ENCODE measurements at regions not wholly inside any gene's neighbourhood (a gene's known extent, or its start where the extent isn't known, plus 50 kb on each side); places are given as distances from the start of the nearest gene placed in this dataset.

- no peaks in the 10 kb centered on the region for H3K9me3 ChIP-seq (ENCODE audit: low read length)
- H3K9ac ChIP-seq (ENCODE audit: low read length): no peak overlapping the region
- no peak overlapping the region for H3K27ac ChIP-seq (ENCODE audit: low read depth, low read length)
- no peaks in the 10 kb centered on the region for H3K36me3 ChIP-seq (ENCODE audit: insufficient read depth, low read length)
- H3K4me3 ChIP-seq (ENCODE audit: low read depth in 1 of 2, low read length in 2 of 2): no peak overlapping the region
- H3K4me1 ChIP-seq (ENCODE audit: insufficient read depth, low read length): peaks cover 20% of the 10 kb centered on the region
- no peaks in the 10 kb centered on the region for H3K27me3 ChIP-seq (ENCODE audit: control insufficient read depth in 1 of 2, insufficient read depth in 2 of 2, low read length in 2 of 2)
Measured at GRCh38 chr10:44312401-44312800, 72.5 kb downstream of the CXCL12 start.

GRCh38 chr10:44311563-44312051 lies 73.3 kb downstream of the CXCL12 start:
- H3K27me3 ChIP-seq (ENCODE audit: control insufficient read depth in 1 of 2, insufficient read depth in 2 of 2, low read length in 2 of 2): no peaks in the 10 kb centered on the region
- H3K4me3 ChIP-seq (ENCODE audit: low read depth in 1 of 2, low read length in 2 of 2): peak overlapping the region in 1 of 2 donors; percentile 36
- peaks cover 20% of the 10 kb centered on the region for H3K4me1 ChIP-seq (ENCODE audit: insufficient read depth, low read length)
- H3K9me3 ChIP-seq (ENCODE audit: low read length): no peaks in the 10 kb centered on the region
- H3K9ac ChIP-seq (ENCODE audit: low read length): no peak overlapping the region
- no peaks in the 10 kb centered on the region for H3K36me3 ChIP-seq (ENCODE audit: insufficient read depth, low read length)
- H3K27ac ChIP-seq (ENCODE audit: low read depth, low read length): no peak overlapping the region

GRCh38 chr10:44310762-44311562 lies 73.9 kb downstream of the CXCL12 start:
- Histone ChIP-seq H3K9me3 (ENCODE audit: low read length) (no peaks in the 10 kb centered on the region), H3K4me1 (ENCODE audit: insufficient read depth, low read length) (peaks cover 20% of the 10 kb centered on the region), H3K36me3 (ENCODE audit: insufficient read depth, low read length) (no peaks in the 10 kb centered on the region), H3K4me3 (ENCODE audit: low read depth in 1 of 2, low read length in 2 of 2) (peak overlapping the region; percentile 15 to 36), H3K27ac (ENCODE audit: low read depth, low read length) (no peak overlapping the region), H3K9ac (ENCODE audit: low read length) (no peak overlapping the region), H3K27me3 (ENCODE audit: control insufficient read depth in 1 of 2, insufficient read depth in 2 of 2, low read length in 2 of 2) (no peaks in the 10 kb centered on the region)

- no peak overlapping the region for H3K4me3 ChIP-seq (ENCODE audit: low read depth in 1 of 2, low read length in 2 of 2)
- peaks cover 20% of the 10 kb centered on the region for H3K4me1 ChIP-seq (ENCODE audit: insufficient read depth, low read length)
- no peaks in the 10 kb centered on the region for H3K27me3 ChIP-seq (ENCODE audit: control insufficient read depth in 1 of 2, insufficient read depth in 2 of 2, low read length in 2 of 2)
- no peak overlapping the region for H3K27ac ChIP-seq (ENCODE audit: low read depth, low read length)
- H3K36me3 ChIP-seq (ENCODE audit: insufficient read depth, low read length): no peaks in the 10 kb centered on the region
- no peak overlapping the region for H3K9ac ChIP-seq (ENCODE audit: low read length)
- no peaks in the 10 kb centered on the region for H3K9me3 ChIP-seq (ENCODE audit: low read length)
Measured at GRCh38 chr10:44309939-44310761, 74.7 kb downstream of the CXCL12 start.

- H3K4me1 ChIP-seq (ENCODE audit: insufficient read depth, low read length): peaks cover 20% of the 10 kb centered on the region
- no peak overlapping the region for H3K9ac ChIP-seq (ENCODE audit: low read length)
- no peaks in the 10 kb centered on the region for H3K36me3 ChIP-seq (ENCODE audit: insufficient read depth, low read length)
- no peaks in the 10 kb centered on the region for H3K9me3 ChIP-seq (ENCODE audit: low read length)
- H3K27ac ChIP-seq (ENCODE audit: low read depth, low read length): no peak overlapping the region
- H3K4me3 ChIP-seq (ENCODE audit: low read depth in 1 of 2, low read length in 2 of 2): no peak overlapping the region
- H3K27me3 ChIP-seq (ENCODE audit: control insufficient read depth in 1 of 2, insufficient read depth in 2 of 2, low read length in 2 of 2): no peaks in the 10 kb centered on the region
Measured at GRCh38 chr10:44309361-44309760, 75.5 kb downstream of the CXCL12 start.

- H3K9me3 ChIP-seq (ENCODE audit: low read length): no peaks in the 10 kb centered on the region
- no peaks in the 10 kb centered on the region for H3K27me3 ChIP-seq (ENCODE audit: control insufficient read depth in 1 of 2, insufficient read depth in 2 of 2, low read length in 2 of 2)
- H3K4me1 ChIP-seq (ENCODE audit: insufficient read depth, low read length): peaks cover 20% of the 10 kb centered on the region
- no peak overlapping the region for H3K9ac ChIP-seq (ENCODE audit: low read length)
- no peak overlapping the region for H3K27ac ChIP-seq (ENCODE audit: low read depth, low read length)
- no peaks in the 10 kb centered on the region for H3K36me3 ChIP-seq (ENCODE audit: insufficient read depth, low read length)
- no peak overlapping the region for H3K4me3 ChIP-seq (ENCODE audit: low read depth in 1 of 2, low read length in 2 of 2)
Measured at GRCh38 chr10:44308935-44309334, 76.0 kb downstream of the CXCL12 start.

- Histone ChIP-seq H3K27me3 (ENCODE audit: control insufficient read depth in 1 of 2, insufficient read depth in 2 of 2, low read length in 2 of 2) (no peaks in the 10 kb centered on the region), H3K4me1 (ENCODE audit: insufficient read depth, low read length) (peaks cover 20% of the 10 kb centered on the region)
Measured at GRCh38 chr10:44307691-44308090, 77.2 kb downstream of the CXCL12 start.

GRCh38 chr10:44306762-44307161 lies 78.1 kb downstream of the CXCL12 start:
- H3K36me3 ChIP-seq (ENCODE audit: insufficient read depth, low read length): no peaks in the 10 kb centered on the region
- H3K4me1 ChIP-seq (ENCODE audit: insufficient read depth, low read length): peaks cover 18% of the 10 kb centered on the region
- no peak overlapping the region for H3K27ac ChIP-seq (ENCODE audit: low read depth, low read length)
- no peak overlapping the region for H3K4me3 ChIP-seq (ENCODE audit: low read depth in 1 of 2, low read length in 2 of 2)
- H3K27me3 ChIP-seq (ENCODE audit: control insufficient read depth in 1 of 2, insufficient read depth in 2 of 2, low read length in 2 of 2): no peaks in the 10 kb centered on the region
- H3K9ac ChIP-seq (ENCODE audit: low read length): no peak overlapping the region
- no peaks in the 10 kb centered on the region for H3K9me3 ChIP-seq (ENCODE audit: low read length)

More at GRCh38 chr10:44307691-44308090, 77.2 kb downstream of the CXCL12 start:
- Histone ChIP-seq H3K4me3 (ENCODE audit: low read depth in 1 of 2, low read length in 2 of 2) (no peak overlapping the region), H3K27ac (ENCODE audit: low read depth, low read length) (no peak overlapping the region), H3K9ac (ENCODE audit: low read length) (no peak overlapping the region), H3K36me3 (ENCODE audit: insufficient read depth, low read length) (no peaks in the 10 kb centered on the region), H3K9me3 (ENCODE audit: low read length) (no peaks in the 10 kb centered on the region)

GRCh38 chr10:44306147-44306710 lies 78.7 kb downstream of the CXCL12 start:
- Histone ChIP-seq H3K27ac (ENCODE audit: low read depth, low read length) (no peak overlapping the region), H3K9me3 (ENCODE audit: low read length) (no peaks in the 10 kb centered on the region), H3K36me3 (ENCODE audit: insufficient read depth, low read length) (no peaks in the 10 kb centered on the region), H3K4me3 (ENCODE audit: low read depth in 1 of 2, low read length in 2 of 2) (no peak overlapping the region), H3K27me3 (ENCODE audit: control insufficient read depth in 1 of 2, insufficient read depth in 2 of 2, low read length in 2 of 2) (no peaks in the 10 kb centered on the region), H3K9ac (ENCODE audit: low read length) (no peak overlapping the region), H3K4me1 (ENCODE audit: insufficient read depth, low read length) (peaks cover 13% of the 10 kb centered on the region)

- H3K9me3 ChIP-seq (ENCODE audit: low read length): no peaks in the 10 kb centered on the region
- no peak overlapping the region for H3K4me3 ChIP-seq (ENCODE audit: low read depth in 1 of 2, low read length in 2 of 2)
- H3K9ac ChIP-seq (ENCODE audit: low read length): no peak overlapping the region
- no peaks in the 10 kb centered on the region for H3K4me1 ChIP-seq (ENCODE audit: insufficient read depth, low read length)
- H3K27me3 ChIP-seq (ENCODE audit: control insufficient read depth in 1 of 2, insufficient read depth in 2 of 2, low read length in 2 of 2): no peaks in the 10 kb centered on the region
- no peaks in the 10 kb centered on the region for H3K36me3 ChIP-seq (ENCODE audit: insufficient read depth, low read length)
- no peak overlapping the region for H3K27ac ChIP-seq (ENCODE audit: low read depth, low read length)
Measured at GRCh38 chr10:44301781-44302355, 83.0 kb downstream of the CXCL12 start.
